GM12878 (cell line): ENCODE measurements at regions not wholly inside any gene's neighbourhood (a gene's known extent, or its start where the extent isn't known, plus 50 kb on each side); places are given as distances from the start of the nearest gene placed in this dataset.

ENCODE experiments used
- ATAC-seq: fragments of 200-7000 bp; cut with Tn5 transposase; 3 replicates; pipeline ENCODE4 v1.9.1; 2020; ENCODE audit warnings: mild to moderate bottlenecking, moderate library complexity
- BruUV-seq: library from RNA; stranded (reverse); fragments of 400-500 nt; replicated peaks from 2 replicates; lab custom pipeline; 2021; lab: Mats Ljungman, UMichigan
- CTCF ChIA-PET: fragments of 300-600 bp; sonication (Branson Sonifier 250); formaldehyde crosslinking; extraction: SDS; loops from one replicate; lab custom pipeline; 2021; ENCODE audit warnings: inconsistent platforms; lab: Yijun Ruan, JAX
- POLR2A ChIA-PET: fragments of 350-600 bp; formaldehyde crosslinking; extraction: SDS; loops from one replicate; lab custom pipeline; 2021; ENCODE audit warnings: inconsistent platforms; lab: Charles Lee
- RAD21 ChIA-PET: fragments of 300-600 bp; sonication (Branson Sonifier 250); formaldehyde crosslinking; loops from one replicate; lab custom pipeline; 2023; ENCODE audit warnings: antibody characterized with exemption; ENCODE audit not compliant: unreplicated experiment; lab: Charles Lee
- SMC1A ChIA-PET: fragments of 300-600 bp; sonication (Branson Sonifier 250); formaldehyde crosslinking; loops from one replicate; lab custom pipeline; 2023; ENCODE audit not compliant: unreplicated experiment, uncharacterized antibody; lab: Charles Lee
- DNase-seq: peaks from one replicate; pipeline ENCODE4 v3.0.0-alpha.2; 2011; ENCODE audit warnings: low read depth, low spot score
- FAIRE-seq: peaks from 3 replicates; lab custom pipeline; 2011; peaks lifted over from hg19 to GRCh38; lab: Jason Lieb, UNC
- H2AFZ ChIP-seq: 2 replicates; pipeline ENCODE4 v1.6.0; 2011; ENCODE audit warnings: low read depth, low read length, control low read depth; ENCODE audit not compliant: control insufficient read depth
- H3K27ac ChIP-seq: 2 replicates; pipeline ENCODE4 v1.5.1; 2011; ENCODE audit warnings: control low read depth; ENCODE audit not compliant: control insufficient read depth, insufficient read depth
- H3K27me3 ChIP-seq, 2 experiments: replicated peaks in 1 of 2; 2 replicates each; pipeline versions ENCODE4 v1.6.0 to v1.6.1; 2011; ENCODE audit warnings: low read length in 1 of 2; ENCODE audit not compliant: control insufficient read depth in 2 of 2, insufficient read depth in 2 of 2
- H3K36me3 ChIP-seq, 2 experiments: 2 replicates each; pipeline ENCODE4 v1.5.1; 2011; ENCODE audit warnings: low read length in 1 of 2; ENCODE audit not compliant: control insufficient read depth in 2 of 2, insufficient read depth in 2 of 2
- H3K4me1 ChIP-seq: 2 replicates; pipeline ENCODE4 v1.6.1; 2011; ENCODE audit warnings: mild to moderate bottlenecking, low read length, moderate library complexity, mixed read lengths; ENCODE audit not compliant: control insufficient read depth, insufficient read depth
- H3K4me2 ChIP-seq: 2 replicates; pipeline ENCODE4 v1.6.0; 2011; ENCODE audit warnings: control low read depth; ENCODE audit not compliant: control insufficient read depth, insufficient read depth
- H3K4me3 ChIP-seq: fragments of 200-600 bp; sonication (generic); 2 replicates; pipeline ENCODE4 v1.5.1; 2016
- H3K79me2 ChIP-seq: 2 replicates; pipeline ENCODE4 v1.6.0; 2011; ENCODE audit warnings: low read length; ENCODE audit not compliant: control insufficient read depth, insufficient read depth
- H3K9ac ChIP-seq: 2 replicates; pipeline ENCODE4 v1.8.0; 2011; ENCODE audit warnings: low read length, control low read depth, mixed read lengths; ENCODE audit not compliant: control insufficient read depth, insufficient read depth
- H3K9me3 ChIP-seq: replicated peaks from 3 replicates; pipeline ENCODE4 v1.5.1; 2011; ENCODE audit warnings: mild to moderate bottlenecking, low read length; ENCODE audit not compliant: control insufficient read depth, insufficient read depth
- H4K20me1 ChIP-seq: 2 replicates; pipeline ENCODE4 v1.6.0; 2011; ENCODE audit not compliant: control insufficient read depth, insufficient read depth
- CHD1 ChIP-seq: IDR thresholded peaks from 2 replicates; pipeline ENCODE4 v1.6.1; 2012; ENCODE audit warnings: low read depth, low read length, improper control_type of control experiment
- FOXK2 ChIP-seq: fragments of 450-650 bp; IDR thresholded peaks from 2 replicates; pipeline ENCODE4 v1.6.1; 2017; ENCODE audit warnings: mild to moderate bottlenecking, moderate library complexity
- GABPA ChIP-seq: IDR thresholded peaks from 2 replicates; pipeline ENCODE4 v1.6.1; 2014; ENCODE audit warnings: antibody characterized with exemption, low read depth, mild to moderate bottlenecking, inconsistent platforms
- HDAC6 ChIP-seq: fragments of 200-600 bp; sonication (generic); IDR thresholded peaks from one replicate; pipeline ENCODE4 v1.8.0; 2017; ENCODE audit warnings: antibody characterized with exemption; ENCODE audit not compliant: unreplicated experiment
- JUNB ChIP-seq: IDR thresholded peaks from 2 replicates; pipeline ENCODE4 v1.6.1; 2016; ENCODE audit warnings: antibody characterized with exemption, mild to moderate bottlenecking
- RBBP5 ChIP-seq: fragments of 200-600 bp; sonication (generic); conservative IDR thresholded peaks from 2 replicates; pipeline ENCODE4 v1.6.1; 2016
- SMAD5 ChIP-seq: IDR thresholded peaks from 2 replicates; pipeline ENCODE4 v1.6.1; 2016; ENCODE audit warnings: antibody characterized with exemption, low read depth
- ZNF274 ChIP-seq: IDR thresholded peaks from one replicate; pipeline ENCODE4 v1.8.0; 2011; ENCODE audit not compliant: insufficient read length, insufficient read depth
- WGBS: methylation state at CpG from one replicate; pipeline ENCODE4 v1.1.6; 2016; ENCODE audit warnings: low lambda C conversion rate; ENCODE audit not compliant: insufficient replicate concordance, insufficient coverage; ENCODE audit errors: missing lambda C conversion rate; 5-methylcytosine and 5-hydroxymethylcytosine counted together
- in situ Hi-C: fragments of 300-500 bp; cut with MboI; formaldehyde crosslinking; loops from 9 replicates; pipeline ENCODE4 v1.14.3; 2018; ENCODE audit warnings: mixed read lengths
- intact Hi-C: fragments of 100-400 bp; cut with micrococcal nuclease; formaldehyde crosslinking; loops from one replicate; pipeline ENCODE4 v1.14.2; 2022; ENCODE audit not compliant: unreplicated experiment
- TF ChIP-seq, protein P1 (sequence below): fragments of 450-650 bp; IDR thresholded peaks from 2 replicates; pipeline ENCODE4 v1.6.1; 2016; ENCODE audit warnings: mild to moderate bottlenecking
- TF ChIP-seq, protein P2 (sequence below): IDR thresholded peaks from 2 replicates; pipeline ENCODE4 v1.6.1; 2012; ENCODE audit warnings: low read depth, low read length, improper control_type of control experiment
- TF ChIP-seq, protein P3 (sequence below): fragments of 450-650 bp; formaldehyde crosslinking; IDR thresholded peaks from 2 replicates; pipeline ENCODE4 v1.4.0; 2020; ENCODE audit warnings: mild to moderate bottlenecking, moderate library complexity
- TF ChIP-seq, protein P4 (sequence below): fragments of 450-650 bp; IDR thresholded peaks from 2 replicates; pipeline ENCODE4 v1.6.1; 2018; ENCODE audit warnings: mild to moderate bottlenecking, low read depth, moderate library complexity; ENCODE audit not compliant: partially characterized antibody

DNA sequence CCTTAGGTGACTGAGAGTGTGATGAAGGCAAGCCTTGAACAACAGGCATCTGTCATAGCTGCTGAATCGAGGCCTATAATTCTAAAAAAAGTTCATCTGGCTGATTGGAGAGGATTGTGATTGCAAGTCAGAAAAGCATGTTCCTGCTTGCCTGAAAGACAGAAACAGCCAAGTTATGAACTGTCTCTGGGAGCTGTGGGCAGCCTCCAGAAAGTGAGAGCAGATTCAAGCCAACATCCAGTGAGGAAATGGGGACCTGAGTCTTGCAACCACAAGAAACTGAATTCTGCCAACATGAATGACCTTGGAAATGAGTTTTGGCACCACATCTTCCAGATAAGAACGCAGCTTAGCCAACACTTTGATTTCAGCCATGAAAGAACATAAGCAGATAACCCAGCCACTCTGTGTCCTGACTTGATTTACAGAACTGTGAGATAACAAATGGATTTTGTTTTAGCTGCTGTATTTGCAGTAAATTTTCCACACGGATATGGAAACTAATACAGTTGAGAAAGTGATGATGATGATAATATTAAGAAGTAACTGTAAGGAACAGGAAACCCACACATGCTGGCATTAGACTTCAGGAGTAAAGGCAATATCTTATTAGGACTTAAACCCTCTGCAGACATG lies 240.3 kb upstream of the NDST3 start (continued):
- TF ChIP-seq, protein P1, sequence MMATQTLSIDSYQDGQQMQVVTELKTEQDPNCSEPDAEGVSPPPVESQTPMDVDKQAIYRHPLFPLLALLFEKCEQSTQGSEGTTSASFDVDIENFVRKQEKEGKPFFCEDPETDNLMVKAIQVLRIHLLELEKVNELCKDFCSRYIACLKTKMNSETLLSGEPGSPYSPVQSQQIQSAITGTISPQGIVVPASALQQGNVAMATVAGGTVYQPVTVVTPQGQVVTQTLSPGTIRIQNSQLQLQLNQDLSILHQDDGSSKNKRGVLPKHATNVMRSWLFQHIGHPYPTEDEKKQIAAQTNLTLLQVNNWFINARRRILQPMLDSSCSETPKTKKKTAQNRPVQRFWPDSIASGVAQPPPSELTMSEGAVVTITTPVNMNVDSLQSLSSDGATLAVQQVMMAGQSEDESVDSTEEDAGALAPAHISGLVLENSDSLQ: no peak
- TF ChIP-seq GABPA: no peak
- TF ChIP-seq, protein P2, sequence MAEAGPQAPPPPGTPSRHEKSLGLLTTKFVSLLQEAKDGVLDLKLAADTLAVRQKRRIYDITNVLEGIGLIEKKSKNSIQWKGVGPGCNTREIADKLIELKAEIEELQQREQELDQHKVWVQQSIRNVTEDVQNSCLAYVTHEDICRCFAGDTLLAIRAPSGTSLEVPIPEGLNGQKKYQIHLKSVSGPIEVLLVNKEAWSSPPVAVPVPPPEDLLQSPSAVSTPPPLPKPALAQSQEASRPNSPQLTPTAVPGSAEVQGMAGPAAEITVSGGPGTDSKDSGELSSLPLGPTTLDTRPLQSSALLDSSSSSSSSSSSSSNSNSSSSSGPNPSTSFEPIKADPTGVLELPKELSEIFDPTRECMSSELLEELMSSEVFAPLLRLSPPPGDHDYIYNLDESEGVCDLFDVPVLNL: no peak
- TF ChIP-seq, protein P3, sequence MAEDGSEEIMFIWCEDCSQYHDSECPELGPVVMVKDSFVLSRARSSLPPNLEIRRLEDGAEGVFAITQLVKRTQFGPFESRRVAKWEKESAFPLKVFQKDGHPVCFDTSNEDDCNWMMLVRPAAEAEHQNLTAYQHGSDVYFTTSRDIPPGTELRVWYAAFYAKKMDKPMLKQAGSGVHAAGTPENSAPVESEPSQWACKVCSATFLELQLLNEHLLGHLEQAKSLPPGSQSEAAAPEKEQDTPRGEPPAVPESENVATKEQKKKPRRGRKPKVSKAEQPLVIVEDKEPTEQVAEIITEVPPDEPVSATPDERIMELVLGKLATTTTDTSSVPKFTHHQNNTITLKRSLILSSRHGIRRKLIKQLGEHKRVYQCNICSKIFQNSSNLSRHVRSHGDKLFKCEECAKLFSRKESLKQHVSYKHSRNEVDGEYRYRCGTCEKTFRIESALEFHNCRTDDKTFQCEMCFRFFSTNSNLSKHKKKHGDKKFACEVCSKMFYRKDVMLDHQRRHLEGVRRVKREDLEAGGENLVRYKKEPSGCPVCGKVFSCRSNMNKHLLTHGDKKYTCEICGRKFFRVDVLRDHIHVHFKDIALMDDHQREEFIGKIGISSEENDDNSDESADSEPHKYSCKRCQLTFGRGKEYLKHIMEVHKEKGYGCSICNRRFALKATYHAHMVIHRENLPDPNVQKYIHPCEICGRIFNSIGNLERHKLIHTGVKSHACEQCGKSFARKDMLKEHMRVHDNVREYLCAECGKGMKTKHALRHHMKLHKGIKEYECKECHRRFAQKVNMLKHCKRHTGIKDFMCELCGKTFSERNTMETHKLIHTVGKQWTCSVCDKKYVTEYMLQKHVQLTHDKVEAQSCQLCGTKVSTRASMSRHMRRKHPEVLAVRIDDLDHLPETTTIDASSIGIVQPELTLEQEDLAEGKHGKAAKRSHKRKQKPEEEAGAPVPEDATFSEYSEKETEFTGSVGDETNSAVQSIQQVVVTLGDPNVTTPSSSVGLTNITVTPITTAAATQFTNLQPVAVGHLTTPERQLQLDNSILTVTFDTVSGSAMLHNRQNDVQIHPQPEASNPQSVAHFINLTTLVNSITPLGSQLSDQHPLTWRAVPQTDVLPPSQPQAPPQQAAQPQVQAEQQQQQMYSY: no peak

DNA sequence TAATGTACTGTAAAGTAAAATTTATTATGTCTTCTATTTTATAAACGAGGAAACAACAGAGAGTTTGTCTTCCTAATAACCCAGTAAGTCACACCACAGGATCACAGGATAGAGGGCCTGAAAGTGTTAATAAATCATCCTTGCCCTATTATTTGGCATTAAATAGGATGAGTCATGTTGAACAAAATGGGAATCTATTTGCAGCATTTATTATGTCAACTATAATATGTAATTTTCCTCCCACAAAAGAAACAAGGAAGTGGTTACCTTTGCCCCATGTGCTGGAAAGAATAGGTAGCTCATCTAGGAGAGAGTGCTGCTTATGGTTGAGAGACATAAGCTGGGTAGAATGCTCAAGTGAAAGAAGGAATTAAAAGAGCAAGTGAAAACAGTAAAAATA lies 237.6 kb upstream of the NDST3 start:
- Histone ChIP-seq H3K27me3 (no peaks in the 10 kb centered on the region), H3K36me3 (no peaks in the 10 kb centered on the region), H3K4me1 (no peaks in the 10 kb centered on the region), H4K20me1 (no peaks in the 10 kb centered on the region), H3K9me3 (no peaks in the 10 kb centered on the region), H3K9ac (no peak overlapping the region), H3K27ac (no peak overlapping the region), H2AFZ (no peak overlapping the region), H3K4me3 (no peak overlapping the region), H3K4me2 (no peak overlapping the region), H3K79me2 (no peaks in the 10 kb centered on the region)
- RAD21 ChIA-PET: no interaction called here
- in situ Hi-C loops (no loop called here), intact Hi-C loops (no loop called here)
- no peak for FAIRE-seq
- CTCF ChIA-PET: interaction anchor here (1.2 kb wide), 1 partner anchor 11 kb away, joined by 4 read pairs; no protein-coding TSS in a partner anchor
- ATAC-seq: no peak
- SMC1A ChIA-PET: no interaction called here
- WGBS: 0% methylated on average over 1 of the region's 1 CpG
- POLR2A ChIA-PET: no interaction called here
- DNase-seq: no peak
- BruUV-seq: no TSS peak
- no peak for TF ChIP-seq RBBP5
- TF ChIP-seq, protein P4, sequence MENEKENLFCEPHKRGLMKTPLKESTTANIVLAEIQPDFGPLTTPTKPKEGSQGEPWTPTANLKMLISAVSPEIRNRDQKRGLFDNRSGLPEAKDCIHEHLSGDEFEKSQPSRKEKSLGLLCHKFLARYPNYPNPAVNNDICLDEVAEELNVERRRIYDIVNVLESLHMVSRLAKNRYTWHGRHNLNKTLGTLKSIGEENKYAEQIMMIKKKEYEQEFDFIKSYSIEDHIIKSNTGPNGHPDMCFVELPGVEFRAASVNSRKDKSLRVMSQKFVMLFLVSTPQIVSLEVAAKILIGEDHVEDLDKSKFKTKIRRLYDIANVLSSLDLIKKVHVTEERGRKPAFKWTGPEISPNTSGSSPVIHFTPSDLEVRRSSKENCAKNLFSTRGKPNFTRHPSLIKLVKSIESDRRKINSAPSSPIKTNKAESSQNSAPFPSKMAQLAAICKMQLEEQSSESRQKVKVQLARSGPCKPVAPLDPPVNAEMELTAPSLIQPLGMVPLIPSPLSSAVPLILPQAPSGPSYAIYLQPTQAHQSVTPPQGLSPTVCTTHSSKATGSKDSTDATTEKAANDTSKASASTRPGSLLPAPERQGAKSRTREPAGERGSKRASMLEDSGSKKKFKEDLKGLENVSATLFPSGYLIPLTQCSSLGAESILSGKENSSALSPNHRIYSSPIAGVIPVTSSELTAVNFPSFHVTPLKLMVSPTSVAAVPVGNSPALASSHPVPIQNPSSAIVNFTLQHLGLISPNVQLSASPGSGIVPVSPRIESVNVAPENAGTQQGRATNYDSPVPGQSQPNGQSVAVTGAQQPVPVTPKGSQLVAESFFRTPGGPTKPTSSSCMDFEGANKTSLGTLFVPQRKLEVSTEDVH: no peak
- TF ChIP-seq JUNB: no peak
- TF ChIP-seq, protein P1: no peak
- TF ChIP-seq HDAC6: no peak
- no peak for TF ChIP-seq CHD1
- TF ChIP-seq SMAD5: no peak
- no peak for TF ChIP-seq FOXK2
- no peak for TF ChIP-seq ZNF274
